ENCODE measurements at regions not wholly inside any gene's neighbourhood (a gene's known extent, or its start where the extent isn't known, plus 50 kb on each side); places are given as distances from the start of the nearest gene placed in this dataset.

GRCh38 chr20:39954621-39955020, 734.4 kb downstream of the MAFB start:
- DNase-seq, result no peak

DNA sequence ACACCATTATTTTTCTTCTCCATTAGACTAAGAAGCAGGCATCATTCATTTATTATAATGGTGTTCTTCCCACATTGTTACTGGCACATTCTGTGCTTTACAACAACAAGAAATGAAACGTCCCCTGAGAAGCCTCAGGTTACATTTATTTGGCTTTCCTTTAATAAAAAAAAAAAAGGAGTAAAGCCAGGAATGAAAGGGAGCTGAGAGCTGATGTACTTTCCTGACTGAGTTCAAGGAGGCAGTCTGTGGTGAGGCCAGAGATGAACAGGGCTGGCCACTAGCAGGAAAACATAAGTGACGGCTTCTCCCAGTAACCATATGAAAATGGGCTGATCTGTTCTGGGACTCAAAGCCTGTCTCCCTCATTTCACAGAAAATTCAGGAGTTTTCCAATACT, 742.1 kb downstream of the MAFB start:
- DNase-seq, result no peak

DNA sequence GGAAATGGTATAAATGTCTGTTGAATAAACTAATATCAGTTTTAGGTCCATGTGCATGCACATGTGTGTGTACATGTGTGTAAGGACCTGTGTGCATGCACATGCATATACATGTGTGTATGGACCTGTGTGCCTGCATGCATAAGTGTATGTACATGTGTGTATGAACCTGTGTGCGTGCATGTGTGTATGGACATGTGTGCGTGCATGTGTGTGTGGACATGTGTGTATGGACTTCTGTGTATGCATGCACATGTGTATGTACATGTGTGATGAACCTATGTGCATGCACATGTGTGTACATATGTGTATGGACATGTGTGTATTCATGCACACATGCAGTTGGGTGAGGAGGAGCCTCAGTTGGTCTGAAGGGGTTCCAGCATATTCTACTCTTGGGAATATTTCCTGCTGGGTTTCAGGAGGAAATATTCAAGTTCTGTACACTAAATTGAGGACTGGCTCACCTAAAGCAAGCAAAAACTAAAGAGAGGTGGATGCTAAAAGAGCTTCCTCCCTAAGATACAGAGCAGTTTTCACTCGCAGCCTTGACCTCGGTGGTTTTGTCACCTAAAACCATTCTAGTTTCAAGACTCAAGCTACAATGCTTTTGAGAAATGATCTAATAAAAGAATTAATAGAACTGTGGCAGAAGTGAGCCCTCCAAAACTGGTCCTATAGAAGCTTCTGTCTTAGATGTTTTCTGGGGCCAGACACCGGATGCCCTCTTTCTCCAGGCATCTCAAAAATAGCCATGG, 742.8 kb downstream of the MAFB start:
- DNase-seq, result no peak

- no peak for DNase-seq
Observed at GRCh38 chr20:39944861-39945260, 744.2 kb downstream of the MAFB start.

- DNase-seq, result no peak
Observed at GRCh38 chr20:39943336-39943735, 745.7 kb downstream of the MAFB start.

DNA sequence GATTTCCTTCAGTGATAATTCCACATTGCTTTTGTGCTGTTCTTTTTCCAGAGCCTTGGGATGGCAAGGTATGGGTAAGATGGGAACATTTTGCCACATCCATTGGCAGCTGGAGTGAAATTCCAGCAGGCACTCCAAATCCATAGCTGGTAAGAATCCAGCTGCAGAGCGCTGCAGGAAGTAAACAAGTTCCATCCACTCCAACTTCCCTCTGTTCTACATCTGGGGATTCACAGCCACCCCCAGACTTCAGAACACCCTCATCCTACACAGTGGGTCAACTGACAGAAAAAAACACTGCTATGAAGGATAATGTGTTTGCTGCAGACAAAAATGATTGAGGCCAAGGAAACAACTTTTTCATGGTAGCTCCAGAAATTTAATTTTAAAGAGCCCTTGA, 747.8 kb downstream of the MAFB start:
- DNase-seq, result no peak

GRCh38 chr20:39939241-39939865, 749.7 kb downstream of the MAFB start:
- no peak for DNase-seq

- no peak for DNase-seq
Observed at GRCh38 chr20:39936401-39936800, 752.6 kb downstream of the MAFB start.

DNA sequence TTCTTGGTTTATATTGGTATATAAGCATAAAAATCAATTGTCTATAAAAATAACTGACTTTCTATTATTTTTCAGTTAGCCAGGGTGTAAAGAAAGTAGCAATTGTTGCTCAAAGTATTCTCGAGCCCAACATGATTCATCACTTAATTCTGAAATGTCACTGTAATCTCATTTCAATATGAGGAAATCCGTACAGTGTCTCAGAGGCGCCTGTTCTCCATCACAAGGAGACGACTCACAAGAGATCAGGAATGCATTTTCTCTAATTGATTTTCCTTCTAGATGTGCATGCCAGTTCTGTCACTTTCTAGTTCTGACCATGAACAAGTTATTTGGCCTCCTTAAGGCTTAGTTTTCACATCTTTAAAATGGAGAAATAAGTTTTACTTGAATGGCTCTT, 753.1 kb downstream of the MAFB start:
- no peak for DNase-seq

DNA sequence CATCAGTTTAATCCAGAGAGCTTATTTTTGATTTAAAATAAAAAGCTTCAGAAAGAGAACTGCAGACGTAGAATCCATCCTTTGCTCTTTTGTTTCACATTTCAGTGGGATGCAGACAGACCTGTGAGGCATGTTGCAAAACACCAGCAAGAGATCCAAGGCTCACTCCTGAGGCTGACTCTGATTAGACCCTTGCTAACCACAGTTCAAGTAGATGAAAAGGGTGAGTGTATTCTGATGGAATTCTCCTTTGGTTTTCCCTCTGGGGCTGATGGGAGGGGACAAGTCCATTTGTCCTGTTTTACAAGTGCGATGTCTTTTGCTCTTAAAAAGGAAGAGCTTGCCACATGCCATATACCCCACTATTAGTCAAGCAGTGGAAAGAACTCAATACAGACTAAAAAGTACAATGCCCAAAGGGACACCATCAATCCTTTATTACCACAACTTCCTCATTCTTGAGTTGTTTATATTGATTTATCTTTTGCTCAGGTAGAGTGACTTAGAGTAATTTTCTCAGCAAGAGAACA, 772.7 kb downstream of the MAFB start:
- no peak for DNase-seq

DNA sequence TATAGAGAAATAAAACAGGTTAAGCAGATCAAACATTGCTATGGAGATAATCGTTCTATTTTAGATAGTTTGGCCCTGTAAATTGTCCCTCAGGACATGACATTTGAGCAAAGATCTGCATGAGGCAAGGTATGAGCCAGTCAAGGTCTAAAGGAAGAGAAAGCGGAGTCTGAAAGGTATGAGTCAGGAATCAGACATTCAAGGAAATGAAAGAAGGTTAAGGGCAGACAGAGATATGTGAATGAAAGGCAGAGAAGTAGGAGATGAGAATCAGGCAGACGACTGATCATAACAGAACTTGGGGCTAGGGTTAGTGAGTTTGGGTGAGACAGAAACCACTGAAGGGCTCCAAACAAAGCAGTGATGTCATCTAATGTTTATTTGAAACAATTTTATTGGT, 775.8 kb downstream of the MAFB start:
- DNase-seq, result no peak

GRCh38 chr20:39911497-39911896, 777.5 kb downstream of the MAFB start:
- no peak for DNase-seq

DNA sequence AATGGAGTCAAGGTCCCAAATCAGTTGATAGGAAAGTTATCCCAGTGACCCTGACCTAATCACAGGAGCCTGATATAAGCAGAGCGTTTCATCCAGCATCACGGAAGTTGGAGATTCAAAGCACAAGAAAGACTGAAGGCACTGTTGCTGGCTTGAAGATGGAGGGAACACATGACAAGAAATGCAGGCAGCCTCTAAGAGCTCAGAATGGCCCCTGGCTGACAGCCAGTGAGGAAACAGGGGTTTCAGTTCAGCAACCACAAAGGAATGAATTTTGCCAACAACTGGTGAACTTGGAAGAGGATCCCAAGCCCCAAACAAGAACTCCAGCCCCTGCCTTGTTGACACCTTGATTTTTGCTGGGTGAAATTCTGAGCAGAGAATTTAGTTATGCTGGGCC, 778.5 kb downstream of the MAFB start:
- DNase-seq, result no peak

DNA sequence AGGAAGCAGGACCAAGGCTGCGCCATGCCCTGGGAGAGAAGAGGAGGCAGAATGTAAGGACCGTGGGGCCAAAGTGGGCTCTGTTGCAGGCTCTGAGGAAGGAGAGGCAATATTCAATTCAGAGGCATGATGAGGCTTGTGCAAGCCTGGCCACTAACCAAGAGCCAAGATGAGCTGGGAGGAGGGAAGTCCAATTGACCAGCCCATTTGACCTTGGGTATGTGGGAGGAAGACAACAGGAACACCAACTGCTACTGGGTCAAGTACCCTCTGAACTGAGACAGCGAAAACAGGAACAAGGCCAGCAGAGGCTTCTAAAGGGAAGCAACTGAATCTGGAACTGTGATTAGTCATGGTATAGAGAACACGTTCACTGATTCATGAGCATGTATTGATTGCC, 779.6 kb downstream of the MAFB start:
- DNase-seq, result peak; percentile 83

DNA sequence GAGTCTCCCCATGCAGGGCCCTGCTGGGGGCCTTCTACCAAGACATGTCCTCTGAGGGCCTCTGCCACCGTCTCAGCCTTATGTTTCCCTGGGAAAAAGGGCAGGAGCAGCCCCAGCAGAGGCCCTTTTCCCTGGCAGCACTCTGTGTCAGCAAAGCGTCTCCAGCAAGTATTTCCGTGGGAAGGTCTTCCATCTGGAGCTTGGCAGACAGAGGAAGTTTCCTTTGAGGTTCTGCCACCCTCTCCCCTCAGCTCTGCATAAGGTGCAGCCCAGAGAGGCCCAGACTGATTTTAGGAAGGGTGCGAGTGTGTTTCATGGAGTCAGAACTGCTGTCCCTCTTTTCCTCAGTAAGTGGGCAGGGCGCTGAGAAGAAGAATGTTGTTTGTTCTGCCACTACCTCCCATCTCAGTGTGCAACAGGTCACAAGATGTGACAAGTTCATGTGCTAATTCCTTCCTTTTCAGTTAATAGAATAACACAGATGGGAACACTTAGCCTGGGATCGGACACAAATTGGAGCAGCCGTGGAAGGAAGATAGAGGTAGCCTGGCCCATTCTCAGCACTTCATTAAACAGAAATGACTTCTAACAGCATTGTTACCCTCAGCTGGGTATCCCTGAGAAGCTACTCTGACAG, 784.4 kb downstream of the MAFB start:
- no peak for DNase-seq

GRCh38 chr20:39903806-39904465, 785.1 kb downstream of the MAFB start:
- DNase-seq, result no peak

- no peak for DNase-seq
Observed at GRCh38 chr20:39899881-39900280, 789.2 kb downstream of the MAFB start.

- DNase-seq, result no peak
Observed at GRCh38 chr20:39898467-39898852, 790.6 kb downstream of the MAFB start.

GRCh38 chr20:39897781-39898466, 791.1 kb downstream of the MAFB start:
- DNase-seq, result no peak

GRCh38 chr20:39897058-39897457, 792.0 kb downstream of the MAFB start:
- DNase-seq, result no peak

GRCh38 chr20:39894067-39894466, 795.0 kb downstream of the MAFB start:
- no peak for DNase-seq

- DNase-seq, result no peak
Observed at GRCh38 chr20:39893003-39893685, 795.9 kb downstream of the MAFB start.

All from MV-4-11 (cell line).